GM19397 (cell line): ENCODE measurements at regions not wholly inside any gene's neighbourhood (a gene's known extent, or its start where the extent isn't known, plus 50 kb on each side); places are given as distances from the start of the nearest gene placed in this dataset.

Experiments
- ATAC-seq: cut with Tn5 transposase; IDR thresholded peaks from one replicate; pipeline ENCODE4 v1.9.1; 2021; ENCODE audit warnings: mild to moderate bottlenecking, moderate library complexity; ENCODE audit not compliant: unreplicated experiment

GRCh38 chr13:95494082-95494681, 58.3 kb upstream of the CLDN10 start:
- ATAC-seq = no peak

DNA sequence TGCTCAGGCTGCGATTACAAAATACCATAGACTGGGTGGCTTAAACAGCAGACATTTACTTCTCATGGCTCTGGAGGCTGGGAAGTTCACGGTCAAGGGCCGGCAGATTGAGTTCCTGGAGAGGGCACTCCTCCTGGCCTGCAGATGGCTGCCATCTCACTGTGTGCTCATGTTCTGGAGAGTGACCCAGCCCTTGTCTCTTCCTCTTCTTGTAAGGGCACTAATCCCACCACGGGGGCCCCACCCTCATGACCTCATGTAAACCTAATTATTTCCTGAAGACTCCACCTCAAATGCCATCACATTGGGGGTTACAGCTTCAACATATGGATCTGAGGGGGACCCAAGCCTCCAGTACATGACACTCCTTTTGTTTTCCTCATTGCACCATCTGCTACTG, 56.0 kb upstream of the CLDN10 start:
- no peak for ATAC-seq

DNA sequence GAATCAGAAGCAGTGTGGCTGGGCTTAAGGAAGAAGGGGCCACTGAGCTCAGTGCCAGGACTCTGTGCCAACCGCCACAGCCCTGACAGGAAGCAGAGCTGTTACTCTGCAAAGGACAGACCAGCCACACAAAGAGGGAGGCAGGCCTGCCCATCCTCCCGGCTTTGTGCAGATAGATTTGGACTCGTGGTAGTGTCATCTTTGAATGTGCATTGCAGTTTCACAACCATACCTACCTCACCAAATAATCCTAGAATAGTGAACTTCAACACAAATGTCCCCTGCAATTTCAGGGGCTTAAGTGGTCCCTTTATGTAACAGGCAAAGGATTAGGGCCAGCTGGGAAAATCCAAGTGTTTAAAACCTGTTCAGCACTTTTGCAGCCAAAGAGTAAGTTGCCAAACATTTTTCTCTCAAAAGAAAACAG, 55.1 kb upstream of the CLDN10 start:
- ATAC-seq = no peak

- no peak for ATAC-seq
Measured at GRCh38 chr13:95498886-95499285, 53.6 kb upstream of the CLDN10 start.

GRCh38 chr13:95499811-95500712, 52.5 kb upstream of the CLDN10 start:
- no peak for ATAC-seq

GRCh38 chr13:95502216-95502615, 50.3 kb upstream of the CLDN10 start:
- ATAC-seq = no peak
